ENCODE measurements at regions not wholly inside any gene's neighbourhood (a gene's known extent, or its start where the extent isn't known, plus 50 kb on each side); places are given as distances from the start of the nearest gene placed in this dataset.

DNA sequence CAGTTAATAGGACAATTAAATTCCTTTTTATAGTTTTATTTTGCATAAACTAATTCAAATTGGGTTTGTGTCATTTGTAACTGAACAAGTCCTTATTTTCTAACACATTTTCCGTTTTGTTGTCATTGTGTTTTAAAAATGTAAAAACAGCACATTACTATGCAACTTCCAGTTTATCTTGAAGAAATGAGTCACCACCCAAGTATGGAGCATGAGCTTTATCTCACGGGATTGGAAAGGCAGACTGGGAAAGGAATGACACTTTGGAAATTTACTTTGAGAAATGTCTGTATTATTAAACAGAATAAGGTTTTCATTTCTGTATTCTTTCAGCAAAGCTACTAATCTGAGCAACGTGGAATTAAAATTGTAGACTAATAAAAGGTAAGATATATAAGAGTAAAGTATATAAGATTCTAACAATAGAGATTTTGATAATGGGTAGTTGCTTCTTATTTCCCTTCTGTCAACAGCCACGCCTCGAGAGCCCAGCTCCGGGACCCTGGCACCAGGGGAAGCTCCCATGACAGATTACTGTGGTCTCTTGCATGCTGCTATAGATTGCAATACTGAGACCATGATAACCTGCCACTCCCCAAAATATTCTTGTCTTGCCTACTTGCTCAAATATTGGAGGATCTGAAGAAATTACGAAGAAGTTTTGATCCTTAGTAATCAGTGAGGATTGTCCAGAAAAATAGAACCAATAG, 433.1 kb downstream of the CHSY3 start:
- TF ChIP-seq, protein P1, sequence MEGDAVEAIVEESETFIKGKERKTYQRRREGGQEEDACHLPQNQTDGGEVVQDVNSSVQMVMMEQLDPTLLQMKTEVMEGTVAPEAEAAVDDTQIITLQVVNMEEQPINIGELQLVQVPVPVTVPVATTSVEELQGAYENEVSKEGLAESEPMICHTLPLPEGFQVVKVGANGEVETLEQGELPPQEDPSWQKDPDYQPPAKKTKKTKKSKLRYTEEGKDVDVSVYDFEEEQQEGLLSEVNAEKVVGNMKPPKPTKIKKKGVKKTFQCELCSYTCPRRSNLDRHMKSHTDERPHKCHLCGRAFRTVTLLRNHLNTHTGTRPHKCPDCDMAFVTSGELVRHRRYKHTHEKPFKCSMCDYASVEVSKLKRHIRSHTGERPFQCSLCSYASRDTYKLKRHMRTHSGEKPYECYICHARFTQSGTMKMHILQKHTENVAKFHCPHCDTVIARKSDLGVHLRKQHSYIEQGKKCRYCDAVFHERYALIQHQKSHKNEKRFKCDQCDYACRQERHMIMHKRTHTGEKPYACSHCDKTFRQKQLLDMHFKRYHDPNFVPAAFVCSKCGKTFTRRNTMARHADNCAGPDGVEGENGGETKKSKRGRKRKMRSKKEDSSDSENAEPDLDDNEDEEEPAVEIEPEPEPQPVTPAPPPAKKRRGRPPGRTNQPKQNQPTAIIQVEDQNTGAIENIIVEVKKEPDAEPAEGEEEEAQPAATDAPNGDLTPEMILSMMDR (IDR thresholded peaks at IDR 0.05) = no peak
- TF ChIP-seq POLR2A (IDR thresholded peaks at IDR 0.05) = no peak
